Smooth muscle cell (in vitro differentiated cells): ENCODE measurements at regions not wholly inside any gene's neighbourhood (a gene's known extent, or its start where the extent isn't known, plus 50 kb on each side); places are given as distances from the start of the nearest gene placed in this dataset.

Experiments used
- DNase-seq: peaks from one replicate; lab custom pipeline; 2025; ENCODE audit not compliant: unreplicated experiment; lab: John Stamatoyannopoulos, UW
- H2AFZ ChIP-seq: fragments of 200-600 bp; sonication (generic); 2 replicates; pipeline ENCODE4 v1.6.0; 2016; ENCODE audit warnings: antibody characterized with exemption, low read depth, mild to moderate bottlenecking
- H3F3A ChIP-seq: fragments of 200-600 bp; sonication (generic); 2 replicates; pipeline ENCODE4 v1.6.0; 2017; ENCODE audit warnings: antibody characterized with exemption, low read depth
- H3K27ac ChIP-seq: fragments of 200-600 bp; sonication (generic); 2 replicates; pipeline ENCODE4 v1.5.1; 2016; ENCODE audit warnings: low read depth, mild to moderate bottlenecking
- H3K27me3 ChIP-seq: fragments of 200-600 bp; sonication (generic); 2 replicates; pipeline ENCODE4 v1.6.1; 2016; ENCODE audit warnings: low read depth, mild to moderate bottlenecking
- H3K36me3 ChIP-seq: fragments of 200-600 bp; sonication (generic); 2 replicates; pipeline ENCODE4 v1.5.1; 2016; ENCODE audit warnings: low read depth
- H3K4me1 ChIP-seq: fragments of 200-600 bp; sonication (generic); 2 replicates; pipeline ENCODE4 v1.5.1; 2016; ENCODE audit warnings: low read depth
- H3K4me2 ChIP-seq: fragments of 200-600 bp; sonication (generic); 2 replicates; pipeline ENCODE4 v1.6.0; 2016; ENCODE audit warnings: mild to moderate bottlenecking
- H3K4me3 ChIP-seq: fragments of 200-600 bp; sonication (generic); 2 replicates; pipeline ENCODE4 v1.5.1; 2016; ENCODE audit warnings: mild to moderate bottlenecking
- H3K79me2 ChIP-seq: fragments of 200-600 bp; sonication (generic); 2 replicates; pipeline ENCODE4 v1.6.0; 2016; ENCODE audit warnings: low read depth, mild to moderate bottlenecking
- H3K9ac ChIP-seq: fragments of 200-600 bp; sonication (generic); 2 replicates; pipeline ENCODE4 v1.6.0; 2016; ENCODE audit warnings: low read depth
- H3K9me3 ChIP-seq: fragments of 200-600 bp; sonication (generic); replicated peaks from 2 replicates; pipeline ENCODE4 v1.5.1; 2016; ENCODE audit warnings: low read depth
- H4K20me1 ChIP-seq: fragments of 200-600 bp; sonication (generic); 2 replicates; pipeline ENCODE4 v1.6.0; 2016; ENCODE audit warnings: low read depth
- WGBS: methylation state at CpG from one replicate; pipeline ENCODE4 v1.1.7; 2016; ENCODE audit warnings: low lambda C conversion rate; 5-methylcytosine and 5-hydroxymethylcytosine counted together
- TF ChIP-seq, protein P1 (sequence below): fragments of 200-600 bp; sonication (generic); IDR thresholded peaks from 2 replicates; pipeline ENCODE4 v1.5.1; 2017; ENCODE audit warnings: borderline replicate concordance, mild to moderate bottlenecking, antibody characterized with exemption; ENCODE audit not compliant: insufficient read depth, poor library complexity, severe bottlenecking

DNA sequence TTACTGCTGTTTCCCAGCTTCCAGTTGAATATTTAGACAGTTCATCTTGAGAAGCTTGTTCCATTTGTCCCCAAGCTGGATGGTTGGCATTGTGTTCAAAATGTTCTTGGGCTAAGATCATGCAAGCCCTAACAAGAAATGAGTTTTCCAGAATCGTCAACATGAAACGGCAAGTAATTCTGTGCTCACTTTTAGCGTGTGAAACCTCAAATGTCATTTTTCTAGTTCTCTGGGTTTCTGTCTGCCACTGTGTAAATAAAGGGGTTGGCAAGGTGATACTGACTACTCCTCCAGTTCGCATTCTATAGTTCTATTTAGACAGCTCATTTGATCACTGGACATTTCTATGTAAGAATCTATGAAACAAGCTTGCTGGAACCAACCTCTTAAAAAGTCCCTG, 194.0 kb downstream of the AHR start:
- H3K4me2 ChIP-seq: no peak overlapping the region

DNA sequence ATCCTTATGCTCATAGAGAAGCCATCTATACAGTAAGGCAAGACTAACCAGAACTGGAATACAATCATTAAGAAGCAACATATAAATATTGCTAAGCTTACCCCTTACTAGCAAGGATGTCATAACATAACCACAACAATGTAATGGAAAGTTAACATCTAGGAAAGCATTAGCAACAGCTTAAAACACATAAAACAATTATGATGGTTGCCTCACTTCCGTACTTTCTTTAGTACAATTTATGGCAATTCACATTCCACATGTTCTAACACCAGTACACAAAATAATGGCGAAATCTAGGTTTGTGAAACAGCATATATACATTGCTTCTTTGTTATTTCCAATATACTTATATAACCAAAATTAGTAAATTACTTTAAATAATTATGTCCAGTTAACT, 195.0 kb downstream of the AHR start:
- no peaks in the 10 kb centered on the region for H3F3A ChIP-seq
- WGBS: 76% methylated on average over 2 of the region's 2 CpGs
- no peak for DNase-seq
- H3K9me3 ChIP-seq: no peaks in the 10 kb centered on the region
- no peak overlapping the region for H3K9ac ChIP-seq
- no peaks in the 10 kb centered on the region for H4K20me1 ChIP-seq
- no peaks in the 10 kb centered on the region for H3K27me3 ChIP-seq
- no peak overlapping the region for H3K4me2 ChIP-seq
- no peak overlapping the region for H3K4me3 ChIP-seq
- no peaks in the 10 kb centered on the region for H3K36me3 ChIP-seq
- no peaks in the 10 kb centered on the region for H3K79me2 ChIP-seq
- H3K4me1 ChIP-seq: no peaks in the 10 kb centered on the region
- H3K27ac ChIP-seq: no peak overlapping the region
- no peak overlapping the region for H2AFZ ChIP-seq
- TF ChIP-seq, protein P1, sequence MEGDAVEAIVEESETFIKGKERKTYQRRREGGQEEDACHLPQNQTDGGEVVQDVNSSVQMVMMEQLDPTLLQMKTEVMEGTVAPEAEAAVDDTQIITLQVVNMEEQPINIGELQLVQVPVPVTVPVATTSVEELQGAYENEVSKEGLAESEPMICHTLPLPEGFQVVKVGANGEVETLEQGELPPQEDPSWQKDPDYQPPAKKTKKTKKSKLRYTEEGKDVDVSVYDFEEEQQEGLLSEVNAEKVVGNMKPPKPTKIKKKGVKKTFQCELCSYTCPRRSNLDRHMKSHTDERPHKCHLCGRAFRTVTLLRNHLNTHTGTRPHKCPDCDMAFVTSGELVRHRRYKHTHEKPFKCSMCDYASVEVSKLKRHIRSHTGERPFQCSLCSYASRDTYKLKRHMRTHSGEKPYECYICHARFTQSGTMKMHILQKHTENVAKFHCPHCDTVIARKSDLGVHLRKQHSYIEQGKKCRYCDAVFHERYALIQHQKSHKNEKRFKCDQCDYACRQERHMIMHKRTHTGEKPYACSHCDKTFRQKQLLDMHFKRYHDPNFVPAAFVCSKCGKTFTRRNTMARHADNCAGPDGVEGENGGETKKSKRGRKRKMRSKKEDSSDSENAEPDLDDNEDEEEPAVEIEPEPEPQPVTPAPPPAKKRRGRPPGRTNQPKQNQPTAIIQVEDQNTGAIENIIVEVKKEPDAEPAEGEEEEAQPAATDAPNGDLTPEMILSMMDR: no peak

More for the DNA sequence above, 194.0 kb downstream of the AHR start:
- Histone ChIP-seq H3K36me3 (no peaks in the 10 kb centered on the region), H3K4me1 (no peaks in the 10 kb centered on the region), H3F3A (no peaks in the 10 kb centered on the region), H3K27ac (no peak overlapping the region), H3K79me2 (no peaks in the 10 kb centered on the region), H4K20me1 (no peaks in the 10 kb centered on the region), H3K9me3 (no peaks in the 10 kb centered on the region), H3K9ac (no peak overlapping the region), H3K27me3 (no peaks in the 10 kb centered on the region), H3K4me3 (no peak overlapping the region), H2AFZ (no peak overlapping the region)
- TF ChIP-seq, protein P1: no peak
- no peak for DNase-seq
- WGBS: 86% methylated on average over 4 of the region's 4 CpGs

DNA sequence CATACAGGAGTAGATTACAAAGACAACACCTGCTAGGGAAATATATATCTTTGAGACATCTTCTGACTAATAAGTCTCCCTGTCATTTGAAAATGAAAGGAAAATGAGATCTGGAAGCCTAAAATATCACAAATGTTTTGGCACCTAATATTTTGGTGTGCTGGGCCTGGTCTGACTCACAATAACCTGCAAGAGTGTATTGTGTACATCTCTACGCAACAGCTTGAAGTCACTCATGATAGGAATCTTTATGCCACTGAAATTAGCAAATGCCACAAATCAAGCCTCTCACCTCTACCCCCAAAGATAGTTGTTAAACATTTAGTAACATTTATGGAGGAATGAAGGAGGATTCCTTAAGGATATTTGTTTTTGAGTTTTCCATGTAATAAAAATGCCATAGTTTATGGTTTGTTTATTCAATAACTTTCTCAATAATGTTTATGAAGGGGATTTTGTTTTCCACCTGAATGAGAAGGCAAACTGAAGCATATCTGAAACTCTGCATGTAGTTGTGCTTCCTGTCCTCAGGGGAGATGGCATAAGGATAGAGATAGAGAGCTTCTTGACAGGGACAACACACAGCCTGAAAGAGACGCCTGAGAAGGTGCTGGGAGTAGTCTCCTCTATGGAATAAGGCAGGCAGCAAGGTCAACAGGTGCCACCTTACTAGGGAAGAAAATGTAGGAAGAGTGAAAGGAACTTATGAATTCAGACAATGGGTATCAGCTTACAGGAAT, 197.4 kb downstream of the AHR start:
- Histone ChIP-seq H3K4me3 (no peak overlapping the region), H3K79me2 (no peaks in the 10 kb centered on the region), H3K9ac (no peak overlapping the region), H3K27ac (peak overlapping the region; percentile 40), H3F3A (no peaks in the 10 kb centered on the region), H3K9me3 (no peaks in the 10 kb centered on the region), H2AFZ (no peak overlapping the region), H4K20me1 (no peaks in the 10 kb centered on the region), H3K36me3 (no peaks in the 10 kb centered on the region), H3K4me2 (no peak overlapping the region), H3K4me1 (no peaks in the 10 kb centered on the region), H3K27me3 (no peaks in the 10 kb centered on the region)
- no peak for DNase-seq
- WGBS: 73% methylated on average over 2 of the region's 2 CpGs
- TF ChIP-seq, protein P1: no peak

DNA sequence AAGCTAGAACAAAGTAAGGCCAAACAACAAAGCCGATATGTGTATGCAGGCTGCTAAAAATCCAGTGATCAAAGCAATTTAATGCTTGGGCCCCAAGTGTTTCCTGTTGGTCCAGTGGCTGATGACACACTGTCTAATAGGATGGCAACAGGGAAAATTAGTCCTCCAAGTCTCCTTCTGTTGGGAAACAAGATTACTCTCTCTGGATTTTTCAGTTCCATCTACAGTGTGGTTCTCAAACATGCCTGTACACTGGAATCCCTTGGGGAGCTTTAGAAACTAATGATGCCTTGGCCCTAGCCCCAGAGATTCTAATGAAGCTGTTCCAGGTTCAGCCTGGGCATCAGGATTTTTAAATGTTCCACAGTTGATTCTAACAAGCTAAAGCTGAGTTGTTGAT, 198.7 kb downstream of the AHR start:
- no peaks in the 10 kb centered on the region for H3F3A ChIP-seq
- no peaks in the 10 kb centered on the region for H3K79me2 ChIP-seq
- H3K4me2 ChIP-seq: no peak overlapping the region
- TF ChIP-seq, protein P1: no peak
- H3K27ac ChIP-seq: no peak overlapping the region
- DNase-seq: no peak
- no peaks in the 10 kb centered on the region for H3K27me3 ChIP-seq
- H3K4me3 ChIP-seq: no peak overlapping the region
- WGBS: 60% methylated on average over 1 of the region's 1 CpG
- H4K20me1 ChIP-seq: no peaks in the 10 kb centered on the region
- H3K9me3 ChIP-seq: no peaks in the 10 kb centered on the region
- no peaks in the 10 kb centered on the region for H3K4me1 ChIP-seq
- no peaks in the 10 kb centered on the region for H3K36me3 ChIP-seq
- peak overlapping the region; percentile 30 for H2AFZ ChIP-seq
- H3K9ac ChIP-seq: no peak overlapping the region
